ENCODE measurements at regions not wholly inside any gene's neighbourhood (a gene's known extent, or its start where the extent isn't known, plus 50 kb on each side); places are given as distances from the start of the nearest gene placed in this dataset.

DNA sequence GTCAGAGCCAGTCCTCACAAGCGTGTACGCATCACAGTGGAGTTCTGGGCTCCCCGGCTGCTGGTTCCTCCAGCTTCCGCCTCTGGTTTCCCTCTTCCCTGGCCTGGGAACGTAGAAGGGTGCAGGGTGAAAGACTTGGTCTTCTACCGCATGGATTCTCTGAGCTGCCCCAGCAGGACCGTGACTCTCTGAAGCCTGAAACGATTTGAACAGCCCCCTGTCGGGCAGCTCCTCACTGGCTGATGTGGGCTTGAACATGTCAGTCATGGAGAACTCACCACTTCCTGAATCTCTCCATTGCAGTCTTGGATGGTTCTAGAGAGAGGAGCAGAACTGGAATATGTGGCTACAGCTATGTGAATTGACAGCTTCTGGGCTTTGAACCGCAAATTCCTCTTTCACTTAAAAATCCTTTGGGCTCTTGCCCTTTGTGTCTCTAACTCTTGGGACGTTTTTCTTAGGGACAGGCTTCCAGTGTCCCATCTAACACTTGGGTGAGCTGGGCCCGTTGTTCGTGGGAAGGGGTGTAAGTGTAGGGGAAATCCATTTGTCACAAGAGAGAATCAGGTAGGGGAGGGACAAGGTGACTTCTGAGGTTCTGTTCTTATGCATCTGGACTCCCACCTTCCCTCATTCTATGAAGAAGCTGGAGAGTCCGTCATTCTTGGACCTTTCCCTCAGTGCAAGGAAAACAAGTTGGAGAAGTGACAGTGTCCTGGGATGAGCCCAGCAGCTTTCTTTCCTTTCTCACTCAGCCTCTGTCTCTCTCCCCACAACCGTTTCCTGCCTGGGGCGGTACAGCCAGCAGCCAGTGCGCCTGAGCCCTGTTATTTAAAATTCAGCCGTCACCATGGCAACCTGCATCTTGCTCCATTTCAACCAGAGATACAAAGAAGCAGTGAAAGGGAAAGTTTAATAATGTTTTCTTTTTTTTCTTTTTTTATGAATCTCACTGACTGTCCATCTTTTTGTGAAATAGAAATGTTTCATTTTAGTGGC, 84.7 kb downstream of the PTTG1 start:
- Histone ChIP-seq H3K36me3 (no peaks in the 10 kb centered on the region), H3K9me3 (no peaks in the 10 kb centered on the region), H3K4me3 (no peak overlapping the region), H3K4me1 (peaks cover 0 to 22% (median 4%) of the 10 kb centered on the region in 4 donors), H3K27me3 (peaks cover 0 to 2% (median 0%) of the 10 kb centered on the region in 3 donors), H3K27ac (no peak overlapping the region)
- 59 to 74% (median 71%) methylated on average over 18 of the region's 18 CpGs for WGBS, 5 donors
- peak in 1 of 2 donors; percentile 83 for DNase-seq
- intact Hi-C loops (cut with DNase I; ENCODE audit: low total_unique reads): no loop called here
- TF ChIP-seq POLR2A (IDR thresholded peaks at IDR 0.05) (no peak), POLR2AphosphoS5 (IDR thresholded peaks at IDR 0.05) (no peak), EP300 (IDR thresholded peaks at IDR 0.05) (no peak)
- TF ChIP-seq, protein P1, sequence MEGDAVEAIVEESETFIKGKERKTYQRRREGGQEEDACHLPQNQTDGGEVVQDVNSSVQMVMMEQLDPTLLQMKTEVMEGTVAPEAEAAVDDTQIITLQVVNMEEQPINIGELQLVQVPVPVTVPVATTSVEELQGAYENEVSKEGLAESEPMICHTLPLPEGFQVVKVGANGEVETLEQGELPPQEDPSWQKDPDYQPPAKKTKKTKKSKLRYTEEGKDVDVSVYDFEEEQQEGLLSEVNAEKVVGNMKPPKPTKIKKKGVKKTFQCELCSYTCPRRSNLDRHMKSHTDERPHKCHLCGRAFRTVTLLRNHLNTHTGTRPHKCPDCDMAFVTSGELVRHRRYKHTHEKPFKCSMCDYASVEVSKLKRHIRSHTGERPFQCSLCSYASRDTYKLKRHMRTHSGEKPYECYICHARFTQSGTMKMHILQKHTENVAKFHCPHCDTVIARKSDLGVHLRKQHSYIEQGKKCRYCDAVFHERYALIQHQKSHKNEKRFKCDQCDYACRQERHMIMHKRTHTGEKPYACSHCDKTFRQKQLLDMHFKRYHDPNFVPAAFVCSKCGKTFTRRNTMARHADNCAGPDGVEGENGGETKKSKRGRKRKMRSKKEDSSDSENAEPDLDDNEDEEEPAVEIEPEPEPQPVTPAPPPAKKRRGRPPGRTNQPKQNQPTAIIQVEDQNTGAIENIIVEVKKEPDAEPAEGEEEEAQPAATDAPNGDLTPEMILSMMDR (IDR thresholded peaks at IDR 0.05): no peak

DNA sequence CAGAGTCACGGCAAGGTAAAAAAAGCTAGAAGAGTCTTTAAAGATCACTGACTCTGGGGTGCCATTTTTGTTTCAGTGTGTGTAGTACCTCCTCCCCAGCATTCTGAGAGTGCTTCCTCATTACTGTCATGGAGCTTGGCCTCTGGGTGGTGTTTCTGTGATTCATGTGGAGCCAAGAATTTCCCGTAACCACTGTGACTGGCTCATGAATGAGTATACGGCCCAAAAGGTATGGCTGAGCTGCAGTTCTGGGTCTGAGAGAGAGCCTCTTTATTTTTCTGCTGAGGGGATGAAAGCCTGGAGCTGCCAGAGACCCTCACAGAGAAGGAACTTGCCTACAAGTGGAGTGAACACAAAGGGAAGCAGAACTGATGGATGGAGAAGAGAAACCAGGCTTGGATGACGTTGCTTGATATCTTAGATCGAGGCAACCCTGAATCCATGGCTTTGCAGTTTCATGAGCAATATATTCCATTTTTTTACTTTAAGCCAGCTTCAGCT, 85.6 kb downstream of the PTTG1 start:
- intact Hi-C loops (cut with DNase I; ENCODE audit: low total_unique reads): no loop called here
- peak in 1 of 2 donors; percentile 20 for DNase-seq
- WGBS, 5 donors: 63 to 73% (median 69%) methylated on average over 5 of the region's 5 CpGs
- Histone ChIP-seq H3K27me3 (peaks cover 0 to 5% (median 0%) of the 10 kb centered on the region in 3 donors), H3K27ac (no peak overlapping the region), H3K4me3 (no peak overlapping the region), H3K9me3 (no peaks in the 10 kb centered on the region), H3K4me1 (peaks cover 0 to 22% (median 4%) of the 10 kb centered on the region in 4 donors), H3K36me3 (no peaks in the 10 kb centered on the region)
- TF ChIP-seq, protein P1 (IDR thresholded peaks at IDR 0.05): no peak
- TF ChIP-seq EP300 (IDR thresholded peaks at IDR 0.05): no peak
- no peak for TF ChIP-seq POLR2A (IDR thresholded peaks at IDR 0.05)
- no peak for TF ChIP-seq POLR2AphosphoS5 (IDR thresholded peaks at IDR 0.05)

DNA sequence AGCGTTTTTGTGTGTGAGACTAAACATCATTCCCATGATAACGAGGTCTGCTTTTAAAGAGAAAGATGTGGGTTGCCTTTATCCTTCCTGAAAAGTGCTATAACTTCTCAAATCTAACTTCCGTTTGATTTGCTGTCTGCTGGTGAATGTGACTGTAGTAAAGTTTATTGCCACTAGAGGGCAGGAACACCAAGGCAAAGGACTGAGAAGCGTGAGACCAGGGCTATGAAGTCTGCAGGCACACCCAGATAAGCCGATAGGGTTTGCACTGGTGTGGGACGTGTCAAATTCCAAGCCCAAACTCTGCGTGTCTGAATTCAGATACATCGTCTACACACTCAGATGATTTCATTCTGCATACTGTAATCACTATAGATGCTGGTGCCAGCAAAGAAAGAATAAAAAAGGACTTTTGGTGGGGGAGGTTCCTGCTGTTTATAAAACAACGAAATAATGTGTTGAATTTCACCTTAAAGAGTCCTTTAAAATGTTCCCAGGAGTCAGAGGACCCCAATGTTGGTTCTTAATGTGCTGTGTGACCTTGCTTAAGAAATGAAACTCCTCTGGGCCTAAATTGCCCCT, 87.2 kb downstream of the PTTG1 start:
- TF ChIP-seq, protein P1 (IDR thresholded peaks at IDR 0.05): peak in 6 of 7 experiments; percentile 34 to 88 (median 81)
- no peak for TF ChIP-seq POLR2AphosphoS5 (IDR thresholded peaks at IDR 0.05)
- H3K36me3 ChIP-seq: no peaks in the 10 kb centered on the region
- H3K27me3 ChIP-seq: peaks cover 0 to 5% (median 0%) of the 10 kb centered on the region in 3 donors
- H3K9me3 ChIP-seq: no peaks in the 10 kb centered on the region
- peak; percentile 53 to 93 for DNase-seq
- H3K4me3 ChIP-seq: no peak overlapping the region
- no peak overlapping the region for H3K27ac ChIP-seq
- intact Hi-C loops (cut with DNase I; ENCODE audit: low total_unique reads): no loop called here
- peaks cover 0 to 22% (median 4%) of the 10 kb centered on the region in 4 donors for H3K4me1 ChIP-seq
- 6 to 9% (median 7%) methylated on average over 9 of the region's 9 CpGs for WGBS, 5 donors

DNA sequence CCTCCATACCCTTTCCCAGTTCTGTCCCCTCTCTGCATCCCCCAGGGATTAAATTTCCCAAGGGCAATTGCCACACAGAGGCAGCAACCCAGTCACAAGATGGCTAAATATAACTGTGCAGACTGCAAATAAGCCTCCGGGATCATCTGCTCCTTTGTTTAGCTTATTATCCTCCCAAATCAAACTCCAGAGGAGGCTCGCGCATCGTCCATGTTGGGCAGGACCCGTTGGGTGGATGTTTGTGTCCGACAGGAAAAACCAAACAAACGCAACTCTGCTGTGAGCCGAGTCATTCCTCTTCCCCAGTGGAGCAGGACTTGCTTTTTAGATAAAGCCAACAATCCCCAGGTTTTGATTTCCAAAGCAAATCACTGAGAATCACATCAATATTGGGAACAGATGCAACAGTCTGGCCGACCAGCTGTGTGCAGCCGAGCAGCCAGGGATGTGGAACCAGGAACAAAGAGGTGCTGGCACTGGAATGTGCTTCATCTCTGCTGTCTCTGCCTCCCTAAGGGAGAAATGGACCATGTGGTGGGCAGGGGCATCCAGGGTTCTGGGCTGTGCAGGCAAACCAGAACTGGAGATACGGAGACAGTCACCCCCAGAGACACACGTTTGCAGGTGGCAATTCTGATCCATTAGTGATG, 89.8 kb downstream of the PTTG1 start:
- Histone ChIP-seq H3K4me3 (no peak overlapping the region), H3K27me3 (peaks cover 0 to 5% (median 0%) of the 10 kb centered on the region in 3 donors), H3K4me1 (peaks cover 0 to 17% (median 4%) of the 10 kb centered on the region in 4 donors), H3K36me3 (no peaks in the 10 kb centered on the region), H3K9me3 (no peaks in the 10 kb centered on the region), H3K27ac (no peak overlapping the region)
- intact Hi-C loops (cut with DNase I; ENCODE audit: low total_unique reads): no loop called here
- 47 to 69% (median 53%) methylated on average over 12 of the region's 12 CpGs for WGBS, 5 donors
- TF ChIP-seq POLR2A (IDR thresholded peaks at IDR 0.05) (no peak), POLR2AphosphoS5 (IDR thresholded peaks at IDR 0.05) (no peak), EP300 (IDR thresholded peaks at IDR 0.05) (no peak)
- TF ChIP-seq, protein P1 (IDR thresholded peaks at IDR 0.05): no peak
- no peak for DNase-seq
